ENCODE measurements at regions not wholly inside any gene's neighbourhood (a gene's known extent, or its start where the extent isn't known, plus 50 kb on each side); places are given as distances from the start of the nearest gene placed in this dataset.

DNA sequence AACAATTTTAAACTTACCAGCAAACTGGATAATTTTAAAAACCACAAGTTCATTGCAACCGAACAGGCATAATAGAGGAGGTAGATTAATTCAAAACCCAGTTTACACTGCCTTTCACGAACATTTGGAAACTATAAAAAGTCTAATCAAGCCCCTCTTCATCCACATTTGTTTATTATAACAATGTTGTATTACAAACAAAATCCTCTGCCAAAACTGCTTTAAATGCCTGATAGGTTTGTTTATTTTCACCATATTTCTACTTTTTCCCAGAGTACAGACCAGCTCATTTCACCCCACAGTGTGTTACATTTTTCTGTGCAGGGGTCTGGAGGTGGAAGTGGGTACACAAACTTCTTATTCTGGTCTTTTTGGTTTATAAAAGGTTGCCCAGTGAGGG, 184.2 kb downstream of the OSR1 start:
- TF ChIP-seq EZH2 (IDR thresholded peaks at IDR 0.05; ENCODE audit: borderline replicate concordance, low read depth, low read length, severe bottlenecking) = no peak
- TF ChIP-seq, protein P1, sequence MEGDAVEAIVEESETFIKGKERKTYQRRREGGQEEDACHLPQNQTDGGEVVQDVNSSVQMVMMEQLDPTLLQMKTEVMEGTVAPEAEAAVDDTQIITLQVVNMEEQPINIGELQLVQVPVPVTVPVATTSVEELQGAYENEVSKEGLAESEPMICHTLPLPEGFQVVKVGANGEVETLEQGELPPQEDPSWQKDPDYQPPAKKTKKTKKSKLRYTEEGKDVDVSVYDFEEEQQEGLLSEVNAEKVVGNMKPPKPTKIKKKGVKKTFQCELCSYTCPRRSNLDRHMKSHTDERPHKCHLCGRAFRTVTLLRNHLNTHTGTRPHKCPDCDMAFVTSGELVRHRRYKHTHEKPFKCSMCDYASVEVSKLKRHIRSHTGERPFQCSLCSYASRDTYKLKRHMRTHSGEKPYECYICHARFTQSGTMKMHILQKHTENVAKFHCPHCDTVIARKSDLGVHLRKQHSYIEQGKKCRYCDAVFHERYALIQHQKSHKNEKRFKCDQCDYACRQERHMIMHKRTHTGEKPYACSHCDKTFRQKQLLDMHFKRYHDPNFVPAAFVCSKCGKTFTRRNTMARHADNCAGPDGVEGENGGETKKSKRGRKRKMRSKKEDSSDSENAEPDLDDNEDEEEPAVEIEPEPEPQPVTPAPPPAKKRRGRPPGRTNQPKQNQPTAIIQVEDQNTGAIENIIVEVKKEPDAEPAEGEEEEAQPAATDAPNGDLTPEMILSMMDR (IDR thresholded peaks at IDR 0.05; ENCODE audit: extremely low read depth in 1 of 2, insufficient read depth in 1 of 2, low read depth in 1 of 2, low read length in 2 of 2) = no peak
- TF ChIP-seq POLR2A (IDR thresholded peaks at IDR 0.05; ENCODE audit: low read depth, low read length) = no peak

Data from endothelial cell of umbilical vein (primary cell).